DMS114 treated with DMSO at 0.1 percent for 48 hours (cell line): ENCODE measurements at regions not wholly inside any gene's neighbourhood (a gene's known extent, or its start where the extent isn't known, plus 50 kb on each side); places are given as distances from the start of the nearest gene placed in this dataset.
"Not testable (repeated sequence)": the region's sequence is repeated elsewhere in the genome, so short reads cannot be mapped to it uniquely, and the experiment has no call there.

Experiments
- DNase-seq: peaks from one replicate; lab custom pipeline; 2025; ENCODE audit not compliant: unreplicated experiment; lab: John Stamatoyannopoulos, UW

DNA sequence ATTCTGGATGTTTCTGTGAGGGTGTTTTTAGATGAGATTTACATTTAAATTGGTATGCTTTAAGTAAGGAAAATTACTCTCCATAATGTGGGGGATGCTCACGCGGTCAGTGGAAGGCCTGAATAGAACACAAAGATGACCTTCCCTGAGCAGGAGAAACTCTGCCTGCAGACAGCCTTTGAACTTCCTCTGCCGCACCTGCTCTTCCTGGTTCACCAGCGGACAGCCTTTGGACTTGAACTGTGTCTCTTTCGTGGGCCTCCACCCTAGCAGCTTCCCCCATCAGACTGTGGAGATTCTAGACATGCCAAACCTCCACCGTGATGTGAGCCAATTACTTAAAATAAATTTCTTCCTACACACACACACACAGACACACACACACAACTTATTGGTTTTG is 210.7 kb downstream of the EFCAB11 start:
- DNase-seq: no peak

DNA sequence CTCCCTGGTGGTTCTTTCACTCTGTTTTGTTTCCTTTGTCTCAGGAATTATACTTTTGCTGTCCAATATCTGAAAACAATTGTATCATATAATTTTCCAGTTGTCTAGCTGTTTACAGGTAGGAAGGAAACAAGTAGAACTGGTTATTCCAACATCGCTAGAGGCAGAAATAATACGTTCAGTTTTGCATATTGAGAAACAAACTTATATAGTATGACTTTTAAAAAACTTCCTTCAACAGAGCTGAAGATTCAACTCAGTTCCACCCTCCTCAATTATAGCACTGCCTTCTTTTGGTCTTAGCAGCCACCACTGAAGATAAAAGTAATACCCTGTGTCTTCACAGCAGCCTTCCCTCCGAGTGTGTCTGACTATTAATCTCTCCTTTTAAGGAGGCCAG is 214.3 kb downstream of the EFCAB11 start:
- DNase-seq: no peak

DNA sequence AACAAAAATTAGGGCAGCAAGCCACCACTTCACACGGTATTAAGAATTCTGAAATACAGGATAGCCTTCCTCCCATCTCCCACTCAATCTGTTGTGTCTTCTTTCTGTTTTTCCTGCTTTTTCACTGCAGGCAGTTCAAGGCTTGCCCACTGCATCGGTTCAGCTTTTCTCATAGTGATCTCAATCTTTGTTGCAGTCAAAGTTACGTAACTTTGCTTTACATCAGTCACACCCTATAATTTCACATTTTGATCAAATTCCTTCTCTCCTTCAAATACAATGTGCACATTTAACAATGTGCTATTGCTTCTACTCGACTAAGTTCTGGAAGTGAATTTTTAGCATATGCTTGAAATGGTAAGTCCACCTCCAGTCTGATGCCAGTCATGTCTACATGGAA is 217.6 kb downstream of the EFCAB11 start:
- no peak for DNase-seq

DNA sequence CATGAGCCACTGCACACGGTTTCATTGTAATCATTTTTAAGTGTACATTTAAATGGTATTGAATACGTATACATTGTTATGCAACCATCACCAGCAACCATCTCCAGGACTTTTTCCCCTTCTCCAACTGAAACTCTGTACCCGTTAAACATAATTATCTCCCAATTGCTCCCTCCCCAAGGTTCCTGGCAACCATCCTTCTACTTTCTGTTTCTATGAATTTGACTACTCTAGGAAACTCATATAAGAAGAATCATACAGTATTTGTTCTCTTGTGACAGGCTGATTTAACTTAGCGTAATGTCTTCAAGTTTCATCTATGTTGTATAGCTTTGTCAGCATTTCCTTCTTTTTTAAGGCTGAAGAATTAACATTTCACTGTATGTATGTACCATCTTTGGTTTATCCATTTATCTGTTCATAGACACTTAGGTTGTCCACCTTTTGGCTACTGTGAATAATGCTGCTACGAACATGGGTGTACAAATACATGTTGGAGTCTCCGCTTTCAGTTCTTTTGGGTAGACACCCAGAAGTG is 223.1 kb downstream of the EFCAB11 start:
- no peak for DNase-seq

DNA sequence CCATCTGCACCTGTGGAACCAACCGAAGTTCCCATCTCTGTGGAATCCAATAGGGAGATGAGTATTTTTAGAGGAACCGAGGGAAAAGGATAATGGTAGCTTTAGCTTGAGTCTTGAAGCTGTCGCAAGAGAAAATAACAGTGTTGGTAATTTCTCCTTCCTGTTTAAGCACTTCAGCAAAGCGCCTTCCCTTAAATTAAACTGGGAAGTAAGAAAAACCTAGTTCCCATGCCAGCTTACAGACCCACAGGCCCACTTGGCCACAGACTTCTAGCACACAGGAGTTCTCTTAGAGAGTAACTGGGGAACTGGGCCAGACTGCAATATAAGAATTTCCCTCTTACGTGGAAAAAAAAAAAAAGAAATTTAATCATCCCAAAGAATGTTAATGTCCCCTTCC is 223.8 kb downstream of the EFCAB11 start:
- DNase-seq: no peak

DNA sequence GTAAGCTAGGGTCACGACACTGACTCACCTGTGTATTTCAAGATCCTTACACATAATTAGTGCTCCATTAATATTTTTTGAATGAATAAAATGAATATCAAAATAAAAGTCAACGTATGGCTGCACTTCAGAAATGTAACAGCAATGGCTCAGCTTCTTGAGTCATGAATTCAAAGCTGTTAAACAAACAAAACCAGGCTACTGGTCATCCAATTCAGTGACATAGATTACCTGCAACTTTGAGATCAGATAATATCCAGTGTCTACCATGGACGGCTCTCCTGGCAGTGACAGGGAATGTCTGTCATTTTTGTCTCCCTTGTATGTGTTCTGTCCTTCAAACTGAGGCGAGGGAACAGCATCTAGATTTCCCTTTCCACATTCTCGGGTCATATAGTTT is 225.6 kb downstream of the EFCAB11 start:
- DNase-seq: no peak

DNA sequence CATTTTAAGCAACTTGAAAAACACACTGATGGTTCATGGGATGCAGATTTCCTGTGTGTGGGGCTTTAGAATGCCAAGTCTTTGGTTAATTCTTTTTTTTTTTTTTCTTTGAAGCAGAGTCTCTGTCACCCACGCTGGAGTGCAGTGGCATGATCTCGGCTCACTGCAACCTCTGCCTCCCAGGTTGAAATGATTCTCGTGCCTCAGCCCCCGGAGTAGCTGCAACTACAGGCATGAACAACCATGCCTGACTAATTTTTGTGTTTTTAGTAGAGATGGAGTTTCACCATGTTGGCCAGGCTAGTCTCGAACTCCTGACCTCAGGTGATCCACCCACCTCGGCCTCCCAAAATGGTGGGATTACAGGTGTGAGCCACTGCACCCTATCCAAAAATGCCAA is 228.3 kb downstream of the EFCAB11 start:
- DNase-seq: not testable (repeated sequence)

DNA sequence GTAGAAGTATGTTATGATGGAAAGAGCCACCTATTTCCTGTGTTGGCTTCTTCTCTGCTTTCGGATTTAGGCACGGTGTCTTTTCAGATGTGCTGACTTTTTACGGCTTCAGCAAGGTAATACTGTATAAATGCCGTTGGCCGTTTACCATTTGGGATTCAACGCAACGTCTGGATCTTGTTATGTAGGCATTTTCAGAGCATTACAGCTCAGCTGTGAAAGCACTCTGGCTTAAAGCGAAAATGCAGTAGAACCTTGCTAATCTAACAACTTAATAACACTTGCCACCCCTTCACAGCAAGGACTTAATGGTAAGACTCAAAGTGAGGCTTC is 229.9 kb downstream of the EFCAB11 start:
- no peak for DNase-seq

DNA sequence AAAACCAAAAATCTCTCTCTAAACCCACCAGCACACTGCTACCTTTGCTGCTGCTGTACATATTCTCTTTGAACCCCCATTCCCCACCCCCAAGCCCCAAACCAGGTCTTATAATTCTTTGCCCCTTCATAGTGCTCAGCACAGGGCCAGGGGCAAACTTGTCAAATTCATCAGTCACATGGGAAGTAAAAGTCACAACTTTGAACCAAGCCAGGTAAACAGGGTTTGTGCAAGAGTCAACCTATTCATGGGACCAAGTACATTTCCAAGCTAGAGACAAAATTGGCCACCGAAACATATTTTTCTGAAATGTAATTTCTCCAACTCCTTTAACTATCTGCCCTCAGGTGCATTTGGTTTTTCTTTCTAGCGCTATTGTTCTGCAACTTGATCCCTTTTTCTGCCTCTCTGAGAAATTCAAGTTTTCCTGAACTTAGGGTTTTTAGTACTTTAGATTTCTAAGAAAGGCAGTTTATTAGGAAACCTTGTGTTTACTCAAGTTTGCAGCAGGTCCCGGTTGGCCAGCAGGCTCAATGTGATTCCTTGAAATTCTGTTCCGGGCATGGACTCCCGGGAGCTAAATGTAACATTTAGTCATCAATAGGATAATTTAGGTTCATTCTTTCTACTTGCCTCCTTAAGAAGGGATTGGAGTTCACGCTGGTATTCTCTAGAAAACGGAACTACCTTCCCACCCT is 230.5 kb downstream of the EFCAB11 start:
- DNase-seq: no peak

DNA sequence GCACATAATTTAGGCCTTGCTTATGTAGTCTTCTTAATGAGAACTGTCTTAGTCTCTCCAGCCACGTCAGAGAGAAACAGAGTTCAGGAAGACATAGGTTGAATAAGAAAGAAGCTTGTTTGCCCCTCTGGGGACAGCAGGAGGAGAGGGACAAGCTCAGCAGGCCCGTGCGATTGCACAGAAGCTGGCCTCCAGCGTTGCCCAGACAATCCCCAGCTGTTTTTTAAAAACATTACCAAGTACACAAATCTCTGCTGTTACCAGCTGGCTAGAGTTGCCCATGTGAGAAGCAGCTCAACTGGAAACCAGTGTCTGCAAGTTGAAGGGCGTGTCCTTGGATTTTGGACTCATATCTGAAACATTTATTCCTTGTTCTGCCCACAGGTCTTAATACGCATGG is 232.6 kb downstream of the EFCAB11 start:
- DNase-seq: no peak

DNA sequence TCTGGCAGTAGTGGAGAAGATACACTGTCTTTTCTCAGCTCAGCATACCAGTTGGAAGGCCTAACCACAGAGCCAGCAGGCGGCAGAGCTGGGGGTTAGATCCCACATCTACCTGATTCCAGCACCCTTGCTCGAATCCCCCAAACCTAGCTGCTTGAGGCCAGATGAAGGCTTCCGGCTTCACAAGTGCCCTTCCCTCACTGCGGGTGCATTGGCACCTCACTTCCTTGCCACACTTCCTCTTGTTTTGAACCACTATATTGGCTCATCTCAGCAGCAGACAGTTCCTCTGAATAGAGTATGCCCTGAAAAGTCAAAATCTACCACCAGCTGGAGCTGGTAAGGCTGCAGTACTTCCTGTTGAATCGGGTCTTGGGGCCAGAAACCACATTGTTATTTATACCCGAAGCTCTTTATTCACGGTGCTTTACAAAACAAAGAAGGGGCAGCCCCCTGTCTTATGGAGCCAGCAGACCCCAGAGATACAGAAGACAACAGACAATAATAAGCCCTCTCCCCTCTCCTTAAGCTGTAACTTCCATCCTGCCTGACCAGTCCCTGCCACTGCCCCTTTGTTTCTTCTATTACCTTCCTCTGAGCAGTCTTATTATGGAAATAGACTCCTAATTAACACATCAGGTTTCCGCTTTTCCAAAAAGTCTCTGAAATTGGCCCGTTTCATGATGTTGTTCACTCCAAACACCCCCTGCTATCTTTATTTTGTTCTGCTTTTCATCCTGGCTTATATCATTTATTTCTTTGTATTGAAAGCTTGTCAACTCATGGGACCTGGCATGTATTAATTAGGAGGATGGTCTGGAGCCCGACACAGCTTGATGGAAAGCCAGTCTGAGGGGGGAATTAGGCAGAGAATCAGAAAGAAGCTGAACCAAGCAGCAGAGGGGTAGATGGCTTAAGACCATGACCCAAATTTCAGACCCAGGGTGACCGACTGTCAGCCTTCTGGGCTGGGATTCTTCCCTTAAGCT is 233.5 kb downstream of the EFCAB11 start:
- no peak for DNase-seq

DNA sequence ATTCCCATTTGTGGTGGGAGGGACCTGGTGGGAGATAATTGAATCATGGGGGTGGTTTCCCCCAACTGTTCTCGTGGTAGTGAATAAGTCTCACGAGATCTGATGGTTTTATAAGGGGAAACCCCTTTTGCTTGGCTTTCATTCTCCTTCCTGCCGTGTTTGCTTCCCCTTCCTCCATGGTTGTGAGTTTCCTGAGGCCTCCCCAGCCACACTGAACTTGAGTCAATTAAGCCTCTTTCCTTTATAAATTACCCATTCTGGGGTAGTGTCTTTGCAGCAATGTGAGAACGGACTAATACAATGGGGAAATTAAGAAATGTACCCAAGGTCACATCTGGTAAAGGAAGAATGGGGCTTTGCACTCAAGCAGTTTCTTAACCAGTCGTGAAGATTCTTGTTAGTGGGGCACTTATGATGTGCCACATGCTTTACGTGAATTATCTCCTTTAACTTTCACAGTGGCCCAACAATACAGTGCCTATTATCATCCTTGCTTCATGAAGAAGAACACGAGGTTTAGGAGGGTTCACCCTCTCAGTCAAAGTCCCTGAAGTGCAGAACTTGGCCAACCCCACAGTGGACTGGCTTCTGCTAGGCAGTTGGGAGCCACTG is 234.3 kb downstream of the EFCAB11 start:
- no peak for DNase-seq

DNA sequence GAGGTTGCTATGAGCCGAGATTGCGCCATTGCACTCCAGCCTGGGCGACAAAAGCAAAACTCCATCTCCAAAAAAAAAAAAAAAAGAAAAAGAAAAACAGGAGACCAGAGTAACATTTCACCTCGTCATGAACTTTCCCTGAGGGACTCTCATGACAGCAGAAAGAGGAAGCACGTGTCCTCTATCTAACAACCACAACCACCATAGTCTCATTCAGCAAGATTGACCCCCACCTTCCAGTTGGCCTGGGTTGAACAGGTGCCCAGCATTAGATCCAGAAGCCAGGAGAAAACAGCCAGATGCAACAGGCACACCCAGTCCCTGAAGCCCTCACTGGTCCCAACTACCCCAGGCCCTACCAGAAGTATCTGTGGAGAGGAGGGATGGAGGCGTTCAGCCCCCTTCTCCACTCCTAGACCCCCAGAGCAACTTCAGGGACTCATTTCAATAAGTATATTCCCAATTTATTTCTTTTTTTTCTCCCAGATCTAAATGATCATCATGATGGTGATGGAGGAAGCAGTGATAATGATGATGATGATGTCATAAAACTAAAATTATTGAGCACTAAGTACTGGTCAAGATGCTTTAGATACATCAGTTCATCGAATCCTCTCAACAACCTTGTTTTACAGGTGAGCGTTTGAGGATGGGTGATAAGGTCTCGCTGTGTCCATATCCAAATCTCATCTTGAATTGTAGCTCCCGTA is 235.0 kb downstream of the EFCAB11 start:
- DNase-seq: no peak

DNA sequence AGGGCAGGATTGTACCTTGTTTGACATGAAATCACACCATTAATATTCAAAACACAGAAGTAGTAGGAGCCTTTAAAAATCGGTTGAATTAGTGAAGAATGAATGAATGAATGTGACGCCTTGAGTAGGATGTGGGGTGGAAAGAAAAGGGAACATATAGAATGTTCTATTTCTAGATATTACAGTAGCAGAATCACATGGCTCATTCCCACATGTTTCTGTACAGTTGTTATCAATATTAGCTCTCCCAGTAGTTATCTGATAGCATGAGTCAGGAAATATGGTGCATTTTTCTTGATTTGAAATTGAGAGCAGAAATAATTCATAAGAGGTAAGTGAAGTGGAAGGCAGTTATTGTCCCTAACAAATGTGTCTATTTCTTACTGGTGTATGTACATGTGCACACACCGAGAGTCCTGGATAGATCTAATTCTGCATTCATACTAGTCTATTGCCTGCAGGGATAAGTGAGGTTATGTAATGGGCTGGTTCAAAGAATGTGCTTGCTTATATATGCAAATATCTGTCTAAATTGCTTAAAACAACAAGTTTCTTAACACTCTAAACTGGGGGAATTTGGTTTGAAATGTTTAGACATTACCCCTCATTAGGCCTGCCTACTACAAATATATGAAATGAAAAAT is 245.4 kb downstream of the EFCAB11 start:
- no peak for DNase-seq

DNA sequence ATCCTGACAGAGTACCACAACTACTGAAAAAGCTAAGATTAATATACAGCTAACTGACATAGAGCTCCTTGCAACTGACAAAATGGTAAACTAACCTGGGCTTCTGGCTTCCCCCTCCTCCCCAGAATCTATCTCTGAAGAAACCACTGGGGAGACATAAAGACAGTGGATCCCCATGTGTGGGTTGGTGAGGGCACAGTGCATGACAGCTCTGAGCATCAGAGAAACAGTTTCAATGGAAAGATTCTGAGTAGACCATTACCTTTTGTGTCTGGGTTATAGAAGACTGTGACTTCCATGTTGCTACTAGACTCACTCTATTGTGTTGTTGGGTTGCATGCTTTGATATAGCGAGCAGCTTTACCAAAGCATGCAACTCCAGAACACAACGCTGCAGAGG is 247.4 kb downstream of the EFCAB11 start:
- no peak for DNase-seq

DNA sequence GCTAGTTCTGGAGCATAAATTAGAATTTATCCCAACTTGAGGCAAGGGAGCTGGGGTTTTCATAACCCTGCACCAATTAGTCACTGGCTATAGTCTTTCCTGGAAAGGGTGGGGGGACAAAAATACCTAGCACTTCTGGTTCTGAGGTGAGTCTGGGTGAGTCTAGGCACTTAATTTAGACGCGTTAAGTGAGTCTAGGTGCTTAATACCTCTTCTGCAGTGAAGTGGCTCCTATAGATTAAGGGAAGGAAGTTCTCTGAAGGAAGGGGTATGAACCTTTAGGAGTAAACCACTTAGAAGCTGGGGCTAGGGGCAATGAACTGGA is 251.7 kb downstream of the EFCAB11 start:
- DNase-seq: no peak

DNA sequence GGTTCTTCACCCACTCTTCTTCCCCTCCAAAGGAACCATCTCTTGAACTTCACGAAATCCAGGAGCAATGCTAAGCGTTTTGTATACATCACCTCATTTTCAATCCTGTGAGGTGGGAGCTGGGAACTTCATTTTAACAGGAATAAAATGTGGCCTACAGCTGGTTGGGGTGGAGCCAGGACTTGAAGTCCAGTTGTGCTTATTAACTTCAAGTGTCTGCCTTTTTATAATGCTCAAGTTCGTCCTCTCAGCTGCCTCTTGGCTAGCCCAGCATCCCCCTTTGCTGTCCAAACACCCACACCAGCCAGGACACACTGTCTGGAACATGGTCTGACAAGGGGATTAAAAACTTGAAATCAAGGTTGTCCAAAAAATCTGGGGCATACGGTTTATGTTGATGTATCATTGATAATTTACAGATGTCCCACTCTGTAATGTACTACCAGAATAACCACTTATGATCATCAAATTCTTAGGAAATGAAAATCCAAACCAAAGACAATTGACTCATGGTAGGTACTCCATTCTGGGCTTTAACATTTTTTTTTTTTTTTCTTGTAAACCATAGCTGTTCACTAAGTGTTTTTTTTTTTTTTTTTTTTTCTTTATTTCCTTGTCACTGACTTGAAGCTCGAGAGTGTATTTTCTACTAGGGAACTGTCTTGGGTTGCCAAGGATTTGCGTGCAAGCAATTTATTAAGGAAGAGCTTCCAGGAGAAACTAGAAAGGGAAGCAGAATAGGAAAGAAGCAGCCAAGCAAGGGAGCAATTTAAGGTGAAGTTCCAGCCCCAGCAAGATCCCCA is 252.3 kb downstream of the EFCAB11 start:
- peak; percentile 25 for DNase-seq

DNA sequence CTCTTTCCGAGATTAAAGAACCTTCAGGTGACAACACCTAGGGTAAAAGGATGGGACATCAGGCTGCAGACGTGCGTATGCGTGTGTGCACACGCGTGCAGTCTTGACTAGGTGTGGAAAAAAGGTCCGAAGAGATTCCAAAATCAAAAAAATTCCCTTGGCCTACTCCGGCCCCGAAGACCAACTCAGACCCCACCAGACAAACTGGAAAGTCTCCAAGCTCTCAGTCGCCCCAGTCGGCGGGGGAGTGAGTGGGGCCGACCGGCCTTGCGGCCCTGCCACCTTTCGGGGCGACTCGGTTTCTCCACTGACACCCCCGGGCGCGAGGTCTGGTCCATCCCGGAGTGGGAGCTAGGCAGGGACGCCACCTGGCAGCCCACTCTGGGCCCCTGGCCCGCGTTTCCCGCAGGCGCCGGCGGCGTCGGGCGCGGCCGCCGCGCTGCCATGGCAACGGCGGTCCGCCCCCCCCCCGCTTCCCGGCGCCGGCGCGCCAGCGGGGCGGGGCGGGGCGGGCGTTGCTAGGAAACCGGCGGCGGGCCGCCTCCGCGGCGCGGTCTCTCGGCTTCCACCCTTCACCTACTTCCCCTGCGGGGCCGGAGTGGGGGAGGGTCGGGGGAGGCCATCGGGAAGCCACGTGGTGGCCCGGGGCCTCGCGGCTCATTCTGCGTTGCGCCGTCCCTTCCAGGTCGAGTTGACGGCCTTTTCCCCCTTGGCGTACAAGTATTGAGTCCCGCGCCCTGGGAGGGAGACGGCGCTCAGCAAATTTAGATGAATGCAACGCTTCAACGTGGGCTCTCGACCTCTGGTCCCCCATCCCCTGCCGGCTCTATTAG is 253.1 kb downstream of the EFCAB11 start:
- DNase-seq: peak; percentile 28

DNA sequence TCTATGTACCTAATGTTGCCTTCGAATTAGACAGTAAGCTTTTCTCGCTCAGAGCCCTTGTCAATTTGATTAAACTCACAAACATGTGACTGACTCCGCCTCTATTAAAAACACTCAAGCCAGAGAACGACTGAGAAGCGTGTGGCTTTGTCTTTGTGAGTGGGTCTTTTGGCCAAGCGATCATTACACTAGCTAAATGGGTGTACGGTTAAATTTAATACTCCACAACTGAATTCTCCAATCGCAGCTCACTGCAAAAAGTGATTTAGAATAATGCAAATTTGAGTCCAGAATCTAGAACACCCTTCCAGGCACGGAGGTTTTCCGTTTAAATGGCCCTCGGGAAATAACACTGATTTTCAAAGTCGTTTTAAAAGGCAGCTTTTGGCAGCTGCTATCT is 253.7 kb downstream of the EFCAB11 start:
- no peak for DNase-seq
